HG02678 (cell line): ENCODE measurements at regions not wholly inside any gene's neighbourhood (a gene's known extent, or its start where the extent isn't known, plus 50 kb on each side); places are given as distances from the start of the nearest gene placed in this dataset.
"Not testable (repeated sequence)": the region's sequence is repeated elsewhere in the genome, so short reads cannot be mapped to it uniquely, and the experiment has no call there.

Experiments used
- ATAC-seq: cut with Tn5 transposase; IDR thresholded peaks from one replicate; pipeline ENCODE4 v1.9.1; 2021; ENCODE audit warnings: mild to moderate bottlenecking, moderate library complexity; ENCODE audit not compliant: unreplicated experiment

- ATAC-seq = no peak
Measured at GRCh38 chr11:109480251-109480650, 58.3 kb downstream of the C11orf87 start.

GRCh38 chr11:109486129-109486528 lies 64.1 kb downstream of the C11orf87 start:
- ATAC-seq = no peak

- ATAC-seq = no peak
Measured at GRCh38 chr11:109490953-109491635, 69.1 kb downstream of the C11orf87 start.

- ATAC-seq = no peak
Measured at GRCh38 chr11:109506115-109506514, 84.1 kb downstream of the C11orf87 start.

GRCh38 chr11:109507331-109507730 lies 85.3 kb downstream of the C11orf87 start:
- ATAC-seq = no peak

GRCh38 chr11:109507836-109508561 lies 86.0 kb downstream of the C11orf87 start:
- ATAC-seq = no peak

GRCh38 chr11:109508943-109509342 lies 87.0 kb downstream of the C11orf87 start:
- ATAC-seq = no peak

- ATAC-seq = no peak
Measured at GRCh38 chr11:109510316-109510715, 88.3 kb downstream of the C11orf87 start.

GRCh38 chr11:109511598-109511997 lies 89.6 kb downstream of the C11orf87 start:
- no peak for ATAC-seq

- no peak for ATAC-seq
Measured at GRCh38 chr11:109512249-109512648, 90.3 kb downstream of the C11orf87 start.

GRCh38 chr11:109512680-109513079 lies 90.7 kb downstream of the C11orf87 start:
- ATAC-seq = no peak

- ATAC-seq = no peak
Measured at GRCh38 chr11:109514313-109515018, 92.5 kb downstream of the C11orf87 start.

GRCh38 chr11:109519253-109519652 lies 97.3 kb downstream of the C11orf87 start:
- ATAC-seq = no peak

- no peak for ATAC-seq
Measured at GRCh38 chr11:109521571-109522086, 99.6 kb downstream of the C11orf87 start.

- no peak for ATAC-seq
Measured at GRCh38 chr11:109522116-109522755, 100.2 kb downstream of the C11orf87 start.

GRCh38 chr11:109525636-109526035 lies 103.6 kb downstream of the C11orf87 start:
- not testable (repeated sequence) for ATAC-seq

GRCh38 chr11:109526061-109526460 lies 104.1 kb downstream of the C11orf87 start:
- no peak for ATAC-seq

- ATAC-seq = no peak
Measured at GRCh38 chr11:109526931-109527330, 104.9 kb downstream of the C11orf87 start.

GRCh38 chr11:109527496-109527895 lies 105.5 kb downstream of the C11orf87 start:
- no peak for ATAC-seq

- ATAC-seq = no peak
Measured at GRCh38 chr11:109547356-109548027, 125.5 kb downstream of the C11orf87 start.

- ATAC-seq = no peak
Measured at GRCh38 chr11:109552376-109552775, 130.4 kb downstream of the C11orf87 start.
